ENCODE measurements at regions not wholly inside any gene's neighbourhood (a gene's known extent, or its start where the extent isn't known, plus 50 kb on each side); places are given as distances from the start of the nearest gene placed in this dataset.
A peak's percentile ranks its signal among the peaks of the same experiment; 100 is the strongest.

- Histone ChIP-seq H3K4me3 (ENCODE audit: low read length in 3 of 3) (no peak overlapping the region), H3K27me3 (ENCODE audit: control insufficient read depth, insufficient read depth, low read length) (no peaks in the 10 kb centered on the region), H3K9me3 (ENCODE audit: control insufficient read depth in 2 of 3, insufficient read depth in 1 of 3, low read length in 3 of 3) (no peaks in the 10 kb centered on the region), H3K9ac (ENCODE audit: low read length in 3 of 3) (no peak overlapping the region), H3K27ac (ENCODE audit: low read depth in 2 of 2, low read length in 2 of 2) (no peak overlapping the region), H3K4me1 (ENCODE audit: control insufficient read depth in 2 of 3, insufficient read depth in 2 of 3, low read depth in 1 of 3, low read length in 3 of 3) (no peaks in the 10 kb centered on the region), H3K36me3 (ENCODE audit: control insufficient read depth in 2 of 3, insufficient read depth in 3 of 3, low read length in 3 of 3) (no peaks in the 10 kb centered on the region)
- DNase-seq (peak in 4 of 5 donors; percentile 34 to 54 (median 41)), FAIRE-seq (no peak)
- TF ChIP-seq, protein P1, sequence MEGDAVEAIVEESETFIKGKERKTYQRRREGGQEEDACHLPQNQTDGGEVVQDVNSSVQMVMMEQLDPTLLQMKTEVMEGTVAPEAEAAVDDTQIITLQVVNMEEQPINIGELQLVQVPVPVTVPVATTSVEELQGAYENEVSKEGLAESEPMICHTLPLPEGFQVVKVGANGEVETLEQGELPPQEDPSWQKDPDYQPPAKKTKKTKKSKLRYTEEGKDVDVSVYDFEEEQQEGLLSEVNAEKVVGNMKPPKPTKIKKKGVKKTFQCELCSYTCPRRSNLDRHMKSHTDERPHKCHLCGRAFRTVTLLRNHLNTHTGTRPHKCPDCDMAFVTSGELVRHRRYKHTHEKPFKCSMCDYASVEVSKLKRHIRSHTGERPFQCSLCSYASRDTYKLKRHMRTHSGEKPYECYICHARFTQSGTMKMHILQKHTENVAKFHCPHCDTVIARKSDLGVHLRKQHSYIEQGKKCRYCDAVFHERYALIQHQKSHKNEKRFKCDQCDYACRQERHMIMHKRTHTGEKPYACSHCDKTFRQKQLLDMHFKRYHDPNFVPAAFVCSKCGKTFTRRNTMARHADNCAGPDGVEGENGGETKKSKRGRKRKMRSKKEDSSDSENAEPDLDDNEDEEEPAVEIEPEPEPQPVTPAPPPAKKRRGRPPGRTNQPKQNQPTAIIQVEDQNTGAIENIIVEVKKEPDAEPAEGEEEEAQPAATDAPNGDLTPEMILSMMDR (IDR thresholded peaks at IDR 0.05; ENCODE audit: borderline replicate concordance, extremely low read depth, insufficient read depth) = no peak
- intact Hi-C loops (cut with DNase I) = no loop called here
These were observed 273.1 kb downstream of the GLRX3 start for GRCh38 chr10:130409331-130409730.

- Histone ChIP-seq H3K9ac (ENCODE audit: low read length in 3 of 3) (no peak overlapping the region), H3K4me3 (ENCODE audit: low read length in 3 of 3) (no peak overlapping the region), H3K4me1 (ENCODE audit: control insufficient read depth in 2 of 3, insufficient read depth in 2 of 3, low read depth in 1 of 3, low read length in 3 of 3) (no peaks in the 10 kb centered on the region), H3K9me3 (ENCODE audit: control insufficient read depth in 2 of 3, insufficient read depth in 1 of 3, low read length in 3 of 3) (no peaks in the 10 kb centered on the region), H3K36me3 (ENCODE audit: control insufficient read depth in 2 of 3, insufficient read depth in 3 of 3, low read length in 3 of 3) (no peaks in the 10 kb centered on the region), H3K27ac (ENCODE audit: low read depth in 2 of 2, low read length in 2 of 2) (no peak overlapping the region), H3K27me3 (ENCODE audit: control insufficient read depth, insufficient read depth, low read length) (no peaks in the 10 kb centered on the region)
- intact Hi-C loops (cut with DNase I) = no loop called here
- DNase-seq (no peak), FAIRE-seq (no peak)
- TF ChIP-seq, protein P1 (IDR thresholded peaks at IDR 0.05; ENCODE audit: borderline replicate concordance, extremely low read depth, insufficient read depth) = no peak
These were observed 273.7 kb downstream of the GLRX3 start for GRCh38 chr10:130409931-130410330.

DNA sequence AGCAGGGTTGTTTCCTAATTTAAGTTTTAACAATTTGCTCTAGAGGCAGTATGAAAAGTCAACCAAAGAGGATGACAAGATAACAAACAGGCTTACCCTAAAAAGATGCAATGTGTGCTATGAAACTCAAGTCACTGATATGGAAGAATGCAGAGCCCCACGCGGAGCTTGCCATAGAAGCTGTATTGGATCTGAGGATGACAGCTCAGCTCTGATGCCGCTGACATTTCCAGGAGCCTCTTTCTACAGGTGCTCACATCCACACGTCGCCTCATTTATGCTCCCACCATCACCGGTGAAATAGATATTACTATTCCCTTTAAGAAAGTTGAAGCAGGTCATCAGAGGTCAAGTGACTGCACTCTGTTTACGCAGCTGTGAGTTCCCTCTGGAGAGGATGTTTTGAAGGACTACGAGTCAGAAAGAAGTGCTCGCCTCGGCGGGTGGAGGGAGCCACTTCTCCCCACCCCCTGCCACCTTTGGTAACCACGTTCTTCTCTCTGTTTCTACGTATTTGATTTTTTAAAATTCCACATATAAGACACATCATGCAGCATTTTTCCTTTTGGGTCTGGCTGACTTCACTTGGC, 275.4 kb downstream of the GLRX3 start:
- no peaks in the 10 kb centered on the region for H3K9me3 ChIP-seq (ENCODE audit: control insufficient read depth in 2 of 3, insufficient read depth in 1 of 3, low read length in 3 of 3)
- DNase-seq = peak in 2 of 5 donors; percentile 18 to 35
- no peak overlapping the region for H3K27ac ChIP-seq (ENCODE audit: low read depth in 2 of 2, low read length in 2 of 2)
- intact Hi-C loops (cut with DNase I) = no loop called here
- no peak for FAIRE-seq
- no peak overlapping the region for H3K4me3 ChIP-seq (ENCODE audit: low read length in 3 of 3)
- no peak overlapping the region for H3K9ac ChIP-seq (ENCODE audit: low read length in 3 of 3)
- TF ChIP-seq, protein P1 (IDR thresholded peaks at IDR 0.05; ENCODE audit: borderline replicate concordance, extremely low read depth, insufficient read depth) = no peak
- H3K27me3 ChIP-seq (ENCODE audit: control insufficient read depth, insufficient read depth, low read length) = no peaks in the 10 kb centered on the region
- no peaks in the 10 kb centered on the region for H3K36me3 ChIP-seq (ENCODE audit: control insufficient read depth in 2 of 3, insufficient read depth in 3 of 3, low read length in 3 of 3)
- H3K4me1 ChIP-seq (ENCODE audit: control insufficient read depth in 2 of 3, insufficient read depth in 2 of 3, low read depth in 1 of 3, low read length in 3 of 3) = no peaks in the 10 kb centered on the region

- intact Hi-C loops (cut with DNase I) = no loop called here
These were observed 276.1 kb downstream of the GLRX3 start for GRCh38 chr10:130412317-130412716.

More at GRCh38 chr10:130412317-130412716, 276.1 kb downstream of the GLRX3 start:
- DNase-seq (no peak), FAIRE-seq (no peak)
- no peaks in the 10 kb centered on the region for H3K4me1 ChIP-seq (ENCODE audit: control insufficient read depth in 2 of 3, insufficient read depth in 2 of 3, low read depth in 1 of 3, low read length in 3 of 3)
- no peak overlapping the region for H3K27ac ChIP-seq (ENCODE audit: low read depth in 2 of 2, low read length in 2 of 2)
- H3K4me3 ChIP-seq (ENCODE audit: low read length in 3 of 3) = no peak overlapping the region
- no peak overlapping the region for H3K9ac ChIP-seq (ENCODE audit: low read length in 3 of 3)
- no peaks in the 10 kb centered on the region for H3K27me3 ChIP-seq (ENCODE audit: control insufficient read depth, insufficient read depth, low read length)
- TF ChIP-seq, protein P1 (IDR thresholded peaks at IDR 0.05; ENCODE audit: borderline replicate concordance, extremely low read depth, insufficient read depth) = no peak
- H3K36me3 ChIP-seq (ENCODE audit: control insufficient read depth in 2 of 3, insufficient read depth in 3 of 3, low read length in 3 of 3) = no peaks in the 10 kb centered on the region
- H3K9me3 ChIP-seq (ENCODE audit: control insufficient read depth in 2 of 3, insufficient read depth in 1 of 3, low read length in 3 of 3) = no peaks in the 10 kb centered on the region
